ENCODE measurements at regions not wholly inside any gene's neighbourhood (a gene's known extent, or its start where the extent isn't known, plus 50 kb on each side); places are given as distances from the start of the nearest gene placed in this dataset.
"Not testable (repeated sequence)": the region's sequence is repeated elsewhere in the genome, so short reads cannot be mapped to it uniquely, and the experiment has no call there.

DNA sequence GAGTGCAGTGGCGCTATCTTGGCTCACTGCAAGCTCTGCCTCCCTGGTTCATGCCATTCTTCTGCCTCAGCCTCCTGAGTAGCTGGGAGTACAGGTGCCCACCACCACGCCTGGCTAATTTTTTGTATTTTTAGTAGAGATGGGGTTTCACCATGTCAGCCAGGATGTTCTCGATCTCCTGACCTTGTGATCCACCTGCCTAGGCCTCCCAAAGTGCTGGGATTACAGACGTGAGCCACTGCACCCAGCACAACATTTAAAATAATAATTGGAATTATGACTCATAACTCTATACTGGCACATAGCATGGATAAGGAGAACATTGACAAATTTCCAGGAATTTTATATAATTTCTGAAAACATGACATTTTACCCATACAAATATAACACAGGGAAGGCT is 54.2 kb downstream of the DBET start:
- DNase-seq (ENCODE audit: low spot score in 2 of 2) = peak in 1 of 2 donors; percentile 15
- H3K27me3 ChIP-seq; H3K4me3 ChIP-seq; H3K36me3 ChIP-seq; H3K4me1 ChIP-seq; H3K9me3 ChIP-seq; intact Hi-C loops (cut with DNase I; ENCODE audit: low total_unique reads); H3K27ac ChIP-seq: not testable (repeated sequence)

DNA sequence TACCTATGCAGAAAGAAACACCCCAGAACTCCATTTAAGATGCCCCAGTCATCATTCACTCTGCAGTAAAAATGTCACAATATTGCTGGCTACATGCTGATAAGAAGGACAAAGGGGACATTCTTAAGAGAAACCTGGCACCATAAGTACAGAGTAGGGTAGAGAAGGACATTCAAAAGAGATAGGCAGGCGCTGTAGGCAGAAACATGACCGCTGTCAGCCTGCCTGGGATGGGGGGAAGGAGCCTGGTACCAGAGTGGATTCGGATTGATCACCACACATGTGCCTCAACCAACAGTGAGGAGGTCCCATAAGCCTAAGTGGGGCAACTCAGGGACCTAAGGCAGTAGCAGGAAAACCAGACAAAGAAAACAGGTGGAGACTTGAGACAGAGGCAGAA is 54.1 kb upstream of the DUX4 start:
- H3K9me3 ChIP-seq; H3K27me3 ChIP-seq; H3K36me3 ChIP-seq; H3K27ac ChIP-seq; DNase-seq (ENCODE audit: low spot score in 2 of 2); intact Hi-C loops (cut with DNase I; ENCODE audit: low total_unique reads); H3K4me1 ChIP-seq; H3K4me3 ChIP-seq: not testable (repeated sequence)

DNA sequence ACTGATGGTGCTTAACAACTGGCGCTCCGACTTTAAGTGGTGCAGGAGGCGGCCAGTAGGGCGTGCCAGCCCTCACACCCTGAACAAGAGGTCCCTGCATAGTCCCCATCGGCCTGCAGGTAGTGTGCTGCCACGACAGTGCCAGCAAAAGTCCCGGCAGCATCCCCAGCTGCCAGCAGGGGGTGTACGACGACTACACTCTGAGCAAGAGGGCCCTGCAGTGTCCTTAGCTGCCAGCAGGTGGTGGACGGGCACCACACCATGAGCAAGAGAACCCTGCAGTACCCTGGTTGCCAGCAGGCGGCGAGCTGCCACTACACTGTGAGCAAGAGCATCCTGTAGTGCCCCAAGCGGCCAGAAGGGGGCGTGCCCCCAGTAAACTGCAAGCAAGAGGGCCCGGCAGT is 53.5 kb upstream of the DUX4 start:
- H3K27me3 ChIP-seq; DNase-seq (ENCODE audit: low spot score in 2 of 2); H3K4me1 ChIP-seq; H3K36me3 ChIP-seq; H3K27ac ChIP-seq; H3K9me3 ChIP-seq; H3K4me3 ChIP-seq; intact Hi-C loops (cut with DNase I; ENCODE audit: low total_unique reads): not testable (repeated sequence)

DNA sequence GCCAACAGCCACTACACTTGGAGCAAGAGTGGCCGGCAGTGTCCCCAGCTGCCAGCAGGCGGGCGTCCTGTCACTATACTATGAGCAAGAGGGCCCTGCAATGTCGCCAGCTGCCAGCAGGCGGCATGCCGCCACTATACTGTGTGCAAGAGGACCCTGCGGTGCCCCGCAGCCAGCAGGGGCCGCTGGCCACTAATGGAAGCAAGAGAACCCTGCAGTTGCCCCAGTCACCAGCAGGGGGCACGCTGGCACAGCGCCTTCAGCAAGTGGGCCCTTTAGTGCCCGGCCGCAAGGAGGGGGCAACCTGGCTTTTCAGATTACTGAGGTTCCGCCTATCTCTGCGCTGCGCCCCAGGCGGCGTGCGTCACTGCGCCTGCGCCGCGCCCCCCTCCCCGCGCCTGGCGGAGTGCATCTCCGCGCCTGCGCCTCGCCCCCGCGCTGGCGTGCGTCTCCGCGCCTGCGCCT is 53.0 kb upstream of the DUX4 start:
- peak in 1 of 2 donors; percentile 59 for DNase-seq (ENCODE audit: low spot score in 2 of 2)
- intact Hi-C loops (cut with DNase I; ENCODE audit: low total_unique reads) = not testable (repeated sequence)

DNA sequence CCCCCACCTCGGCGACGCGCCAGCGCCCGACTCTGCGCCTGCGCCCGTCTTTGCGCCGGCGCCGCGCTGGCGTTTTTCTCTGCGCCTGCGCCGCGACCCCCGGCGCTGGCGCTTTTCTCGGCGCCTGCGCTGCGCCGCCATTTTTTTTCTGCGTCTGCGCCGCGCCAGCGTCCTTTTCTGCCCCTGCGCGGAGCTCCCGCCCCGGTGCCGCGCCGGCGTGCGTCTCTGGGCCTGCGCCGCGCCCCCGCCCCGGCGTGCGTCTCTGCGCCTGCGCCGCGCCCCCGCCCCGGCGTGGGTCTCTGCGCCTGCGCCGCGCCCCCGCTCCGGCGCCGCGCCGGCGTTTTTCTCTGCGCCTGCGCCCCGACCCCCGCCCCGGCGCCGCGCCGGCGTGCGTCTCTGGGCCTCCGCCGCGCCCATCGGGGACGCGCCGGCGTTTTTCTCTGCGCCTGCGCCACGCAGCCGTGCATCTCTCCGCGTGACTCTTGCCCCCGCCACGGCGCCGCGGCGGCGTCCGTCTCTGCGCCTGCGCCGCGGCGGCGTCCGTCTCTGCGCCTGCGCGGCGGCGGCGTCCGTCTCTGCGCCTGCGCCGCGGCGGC is 52.4 kb upstream of the DUX4 start:
- H3K27me3 ChIP-seq; DNase-seq (ENCODE audit: low spot score in 2 of 2); intact Hi-C loops (cut with DNase I; ENCODE audit: low total_unique reads); H3K9me3 ChIP-seq; H3K27ac ChIP-seq; H3K36me3 ChIP-seq; H3K4me3 ChIP-seq; H3K4me1 ChIP-seq: not testable (repeated sequence)

More for the DNA sequence above, 53.0 kb upstream of the DUX4 start:
- H3K4me1 ChIP-seq, H3K4me3 ChIP-seq, H3K36me3 ChIP-seq, H3K27me3 ChIP-seq, H3K27ac ChIP-seq, H3K9me3 ChIP-seq: not testable (repeated sequence)

DNA sequence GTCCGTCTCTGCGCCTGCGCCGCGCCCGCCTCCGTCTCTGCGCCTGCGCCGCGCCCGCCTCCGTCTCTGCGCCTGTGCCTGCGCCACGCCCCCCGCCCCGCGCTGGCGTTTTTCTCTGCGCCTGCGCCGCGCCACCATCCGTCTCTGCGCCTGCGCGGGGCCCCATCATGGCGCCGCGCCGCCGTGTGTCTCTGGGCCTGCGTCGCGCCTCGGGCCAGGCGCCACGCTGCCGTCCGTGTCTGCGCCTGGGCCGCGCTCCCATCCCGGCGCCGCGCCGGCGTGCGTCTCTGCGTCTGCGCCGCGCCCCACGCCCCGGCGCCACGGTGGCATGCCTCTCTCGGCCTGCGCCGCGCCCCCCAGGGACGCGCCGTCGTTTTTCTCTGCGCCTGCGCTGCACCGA is 51.8 kb upstream of the DUX4 start:
- no peaks in the 10 kb centered on the region for H3K36me3 ChIP-seq
- TF ChIP-seq POLR2AphosphoS5 (IDR thresholded peaks at IDR 0.05) (no peak), POLR2A (IDR thresholded peaks at IDR 0.05) (no peak)
- TF ChIP-seq, protein P1, sequence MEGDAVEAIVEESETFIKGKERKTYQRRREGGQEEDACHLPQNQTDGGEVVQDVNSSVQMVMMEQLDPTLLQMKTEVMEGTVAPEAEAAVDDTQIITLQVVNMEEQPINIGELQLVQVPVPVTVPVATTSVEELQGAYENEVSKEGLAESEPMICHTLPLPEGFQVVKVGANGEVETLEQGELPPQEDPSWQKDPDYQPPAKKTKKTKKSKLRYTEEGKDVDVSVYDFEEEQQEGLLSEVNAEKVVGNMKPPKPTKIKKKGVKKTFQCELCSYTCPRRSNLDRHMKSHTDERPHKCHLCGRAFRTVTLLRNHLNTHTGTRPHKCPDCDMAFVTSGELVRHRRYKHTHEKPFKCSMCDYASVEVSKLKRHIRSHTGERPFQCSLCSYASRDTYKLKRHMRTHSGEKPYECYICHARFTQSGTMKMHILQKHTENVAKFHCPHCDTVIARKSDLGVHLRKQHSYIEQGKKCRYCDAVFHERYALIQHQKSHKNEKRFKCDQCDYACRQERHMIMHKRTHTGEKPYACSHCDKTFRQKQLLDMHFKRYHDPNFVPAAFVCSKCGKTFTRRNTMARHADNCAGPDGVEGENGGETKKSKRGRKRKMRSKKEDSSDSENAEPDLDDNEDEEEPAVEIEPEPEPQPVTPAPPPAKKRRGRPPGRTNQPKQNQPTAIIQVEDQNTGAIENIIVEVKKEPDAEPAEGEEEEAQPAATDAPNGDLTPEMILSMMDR (IDR thresholded peaks at IDR 0.05) = no peak
- H3K4me3 ChIP-seq = no peak overlapping the region
- intact Hi-C loops (cut with DNase I; ENCODE audit: low total_unique reads) = no loop called here
- H3K9me3 ChIP-seq = no peaks in the 10 kb centered on the region
- no peaks in the 10 kb centered on the region for H3K27me3 ChIP-seq
- H3K27ac ChIP-seq = no peak overlapping the region
- peak in 1 of 2 donors; percentile 50 for DNase-seq (ENCODE audit: low spot score in 2 of 2)
- H3K4me1 ChIP-seq = no peaks in the 10 kb centered on the region

DNA sequence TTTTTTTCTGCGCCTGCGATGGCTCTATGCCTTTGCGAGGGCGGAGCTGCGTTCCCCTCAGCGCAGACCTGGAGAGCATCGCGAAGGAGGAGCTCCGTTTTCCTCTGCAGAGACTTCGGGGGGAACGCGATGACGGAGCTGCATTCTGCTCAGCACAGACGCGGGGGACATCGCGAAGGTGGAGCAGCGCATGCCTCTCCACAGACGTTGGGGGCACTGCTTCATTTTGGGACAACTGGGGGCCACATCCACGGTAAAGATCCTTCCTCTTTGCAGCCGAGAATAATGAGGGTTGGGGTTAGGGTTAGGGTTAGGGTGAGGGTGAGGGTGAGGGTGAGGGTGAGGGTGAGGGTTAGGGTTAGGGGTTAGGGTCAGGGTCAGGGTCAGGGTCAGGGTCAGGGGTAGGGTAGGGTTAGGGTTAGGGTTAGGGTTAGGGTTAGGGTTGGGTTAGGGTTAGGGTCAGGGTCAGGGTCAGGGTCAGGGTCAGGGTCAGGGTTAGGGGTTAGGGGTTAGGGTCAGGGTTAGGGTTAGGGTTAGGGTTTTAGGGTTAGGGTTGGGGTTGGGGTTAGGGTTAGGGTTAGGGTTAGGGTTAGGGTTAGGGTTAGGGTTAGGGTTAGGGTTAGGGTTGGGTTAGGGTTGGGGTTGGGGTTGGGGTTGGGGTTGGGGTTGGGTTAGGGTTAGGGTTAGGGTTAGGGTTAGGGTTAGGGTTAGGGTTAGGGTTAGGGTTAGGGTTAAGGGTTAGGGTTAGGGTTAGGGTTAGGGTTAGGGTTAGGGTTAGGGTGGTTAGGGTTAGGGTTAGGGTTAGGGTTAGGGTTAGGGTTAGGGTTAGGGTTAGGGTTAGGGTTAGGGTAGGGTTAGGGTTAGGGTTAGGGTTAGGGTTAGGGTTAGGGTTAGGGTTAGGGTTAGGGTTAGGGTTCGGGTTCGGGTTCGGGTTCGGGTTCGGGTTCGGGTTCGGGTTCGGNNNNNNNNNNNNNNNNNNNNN is 51.1 kb upstream of the DUX4 start:
- H3K27ac ChIP-seq; H3K27me3 ChIP-seq; H3K4me3 ChIP-seq; H3K36me3 ChIP-seq; H3K9me3 ChIP-seq; intact Hi-C loops (cut with DNase I; ENCODE audit: low total_unique reads); H3K4me1 ChIP-seq: not testable (repeated sequence)
- DNase-seq (ENCODE audit: low spot score in 2 of 2) = peak; percentile 16 to 55

Measured in breast epithelium (tissue), 4 donors.